Activated naive CD4-positive, alpha-beta T cell treated with anti-CD3 and anti-CD28 coated beads, Interleukin-2, amount 50 U/mL, for 24 hours (primary cell): ENCODE measurements at regions not wholly inside any gene's neighbourhood (a gene's known extent, or its start where the extent isn't known, plus 50 kb on each side); places are given as distances from the start of the nearest gene placed in this dataset.

Experiments
- H3K27ac Mint-ChIP-seq: one replicate; pipeline ENCODE4 v1.8.0; 2021; ENCODE audit warnings: mild to moderate bottlenecking, mixed read lengths
- H3K27me3 Mint-ChIP-seq: one replicate; pipeline ENCODE4 v1.8.0; 2021; ENCODE audit warnings: mixed read lengths
- H3K36me3 Mint-ChIP-seq: one replicate; pipeline ENCODE4 v1.8.0; 2021; ENCODE audit warnings: mixed read lengths
- H3K4me1 Mint-ChIP-seq: one replicate; pipeline ENCODE4 v1.8.0; 2021; ENCODE audit warnings: mixed read lengths
- H3K4me3 Mint-ChIP-seq: one replicate; pipeline ENCODE4 v1.8.0; 2021; ENCODE audit warnings: mild to moderate bottlenecking, mixed read lengths
- H3K9me3 Mint-ChIP-seq: one replicate; pipeline ENCODE4 v1.8.0; 2021; ENCODE audit warnings: mixed read lengths

DNA sequence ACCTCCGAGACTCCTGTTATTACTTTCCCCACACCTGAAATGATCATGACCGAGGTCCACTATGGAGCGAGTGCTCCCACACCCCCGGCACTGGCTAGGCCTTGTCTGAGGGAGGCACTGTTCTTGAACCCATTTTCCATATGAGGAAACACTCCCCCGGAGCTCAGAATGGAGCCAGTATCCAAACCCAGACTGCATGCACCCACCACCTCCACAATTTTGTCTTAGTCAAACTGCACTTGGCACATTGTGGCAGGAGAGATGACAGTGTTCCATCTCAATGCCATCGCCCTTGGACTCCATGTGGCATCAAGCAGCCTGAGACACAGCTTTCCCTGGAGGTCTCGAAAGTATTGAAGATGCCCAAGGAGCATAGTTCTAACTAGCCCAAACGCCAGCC is 154.1 kb downstream of the NUP210 start:
- Mint-ChIP-seq H3K4me1 (peaks cover 9% of the 10 kb centered on the region), H3K9me3 (no peaks in the 10 kb centered on the region), H3K4me3 (no peak overlapping the region), H3K36me3 (no peaks in the 10 kb centered on the region), H3K27me3 (peaks cover 3% of the 10 kb centered on the region), H3K27ac (peak overlapping the region; percentile 17)

DNA sequence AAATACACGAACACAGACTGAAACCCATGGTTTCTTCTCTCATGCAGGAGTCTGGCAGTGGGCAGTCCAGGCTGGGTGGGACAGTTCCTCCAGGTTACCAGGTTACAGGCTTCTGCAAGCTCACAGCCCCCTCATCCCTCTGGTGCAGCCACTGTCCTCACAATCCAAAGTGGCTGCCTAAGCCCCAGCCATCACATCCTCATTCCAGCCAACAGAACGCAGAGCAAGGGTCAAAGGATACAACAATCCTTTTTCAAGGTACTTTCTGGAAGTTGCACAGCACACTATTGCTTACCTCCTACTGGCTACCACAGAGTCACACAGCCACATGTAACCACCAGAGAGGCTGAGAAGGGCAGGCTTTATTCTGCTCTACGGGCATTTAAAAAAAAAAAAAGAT is 154.6 kb downstream of the NUP210 start:
- Mint-ChIP-seq H3K4me3 (no peak overlapping the region), H3K4me1 (peaks cover 9% of the 10 kb centered on the region), H3K9me3 (no peaks in the 10 kb centered on the region), H3K27ac (no peak overlapping the region), H3K36me3 (no peaks in the 10 kb centered on the region), H3K27me3 (peaks cover 3% of the 10 kb centered on the region)

DNA sequence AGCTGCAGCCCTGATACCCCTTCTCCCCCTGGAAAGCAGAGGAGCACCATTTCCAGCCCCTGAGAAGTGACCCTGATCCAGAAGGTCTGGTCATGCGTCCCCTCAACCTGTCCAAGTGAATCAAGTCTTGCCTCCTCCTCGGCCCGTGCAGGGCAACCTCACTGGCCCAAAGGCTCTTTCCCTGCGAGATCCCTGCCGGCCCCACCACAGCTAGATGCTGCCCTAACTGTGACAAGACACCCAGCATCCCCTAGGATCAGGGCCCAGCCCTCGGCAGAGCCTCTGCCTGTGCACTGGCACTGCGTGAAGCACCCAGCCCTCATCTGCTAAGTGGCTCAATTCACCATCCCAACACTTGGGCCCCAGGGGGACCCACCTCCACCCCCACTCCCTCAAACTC is 155.1 kb downstream of the NUP210 start:
- H3K9me3 Mint-ChIP-seq: no peaks in the 10 kb centered on the region
- no peak overlapping the region for H3K4me3 Mint-ChIP-seq
- no peak overlapping the region for H3K27ac Mint-ChIP-seq
- peaks cover 3% of the 10 kb centered on the region for H3K27me3 Mint-ChIP-seq
- no peaks in the 10 kb centered on the region for H3K36me3 Mint-ChIP-seq
- peaks cover 9% of the 10 kb centered on the region for H3K4me1 Mint-ChIP-seq

DNA sequence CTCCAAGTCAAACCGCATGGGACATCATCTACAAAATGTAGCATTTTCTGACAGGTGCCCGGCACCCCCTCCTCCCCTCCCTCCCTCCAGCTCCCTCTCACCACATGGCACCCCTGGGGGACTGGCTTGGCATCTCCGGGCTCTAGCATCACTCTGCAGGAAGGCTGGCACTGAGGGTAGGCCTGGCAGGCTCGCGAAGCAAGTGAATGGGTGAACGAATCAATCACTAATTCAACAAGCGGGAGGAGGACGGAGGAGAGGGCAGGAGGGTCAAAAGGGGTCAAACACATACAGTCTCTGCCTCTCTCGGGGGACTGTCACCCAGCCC is 155.7 kb downstream of the NUP210 start:
- Mint-ChIP-seq H3K4me3 (no peak overlapping the region), H3K27ac (no peak overlapping the region), H3K36me3 (no peaks in the 10 kb centered on the region), H3K9me3 (no peaks in the 10 kb centered on the region), H3K27me3 (peaks cover 3% of the 10 kb centered on the region), H3K4me1 (peaks cover 9% of the 10 kb centered on the region)

DNA sequence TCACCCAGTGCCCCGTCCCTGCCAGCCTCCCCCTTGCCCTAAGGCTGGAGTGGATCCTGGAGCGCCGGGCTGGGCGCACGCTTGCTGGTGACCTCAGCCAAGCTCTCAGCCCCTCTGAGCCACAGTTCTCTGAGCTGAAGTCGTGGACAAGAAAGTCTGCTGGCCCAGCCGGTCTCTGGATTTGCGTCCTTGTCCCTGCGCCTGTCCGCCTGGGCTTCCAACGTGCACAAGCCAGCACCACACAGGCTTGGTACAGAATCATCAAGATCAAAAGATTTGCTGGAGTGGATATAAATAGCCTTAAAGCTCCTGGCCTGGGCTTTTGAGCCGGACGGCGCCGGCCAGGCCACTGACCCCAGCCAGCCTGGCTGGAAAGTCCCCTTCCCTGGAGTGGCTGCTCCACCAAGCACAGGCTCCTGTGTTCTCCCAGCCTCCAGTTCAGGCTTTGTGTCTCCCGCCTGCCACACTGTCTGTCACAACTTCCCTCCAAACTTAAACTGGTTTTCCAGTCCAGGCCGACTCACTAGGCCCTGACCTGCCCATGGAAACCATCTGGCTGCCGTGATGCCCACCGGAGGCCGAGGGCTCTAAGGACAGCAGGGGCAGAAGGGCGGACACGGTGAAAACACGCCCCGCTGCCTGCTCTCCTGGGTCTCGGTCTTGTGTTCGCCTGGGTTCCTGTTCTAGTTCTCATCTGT is 156.2 kb downstream of the NUP210 start:
- no peak overlapping the region for H3K27ac Mint-ChIP-seq
- H3K36me3 Mint-ChIP-seq: no peaks in the 10 kb centered on the region
- H3K4me1 Mint-ChIP-seq: peaks cover 9% of the 10 kb centered on the region
- peaks cover 3% of the 10 kb centered on the region for H3K27me3 Mint-ChIP-seq
- no peak overlapping the region for H3K4me3 Mint-ChIP-seq
- H3K9me3 Mint-ChIP-seq: no peaks in the 10 kb centered on the region

DNA sequence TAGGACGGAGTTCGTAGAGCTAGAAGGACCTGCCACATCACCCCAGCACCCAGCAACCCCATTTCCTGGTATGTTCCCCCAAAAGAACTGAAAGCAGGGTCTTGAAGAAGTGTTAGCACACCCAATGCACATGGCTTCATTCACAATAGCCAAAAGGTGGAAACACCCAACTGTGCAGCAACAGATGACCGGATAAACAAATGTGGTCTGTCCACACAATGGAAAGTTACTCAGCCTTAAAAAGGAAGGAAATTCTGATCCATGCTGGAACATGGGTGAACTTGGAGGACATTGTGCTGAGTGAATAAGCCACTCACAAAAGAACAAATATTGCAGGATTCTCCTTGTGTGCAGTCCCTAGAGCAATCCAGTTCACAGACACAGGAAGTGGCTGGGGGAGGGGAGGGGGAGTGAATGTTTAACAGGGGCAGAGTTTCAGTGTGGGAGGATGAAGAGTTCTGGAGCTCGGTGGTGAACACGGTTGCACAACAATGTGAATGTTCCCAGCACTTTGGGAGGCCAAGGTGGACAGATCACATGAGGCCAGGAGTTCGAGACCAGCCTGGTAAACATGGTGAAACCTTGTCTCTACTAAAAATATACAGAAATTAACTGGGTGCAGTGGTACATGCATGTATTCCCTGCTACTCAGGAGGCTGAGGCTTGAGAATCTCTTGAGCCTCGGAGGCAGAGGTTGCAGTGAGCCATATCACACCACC is 157.5 kb downstream of the NUP210 start:
- no peak overlapping the region for H3K27ac Mint-ChIP-seq
- H3K9me3 Mint-ChIP-seq: no peaks in the 10 kb centered on the region
- H3K27me3 Mint-ChIP-seq: peaks cover 3% of the 10 kb centered on the region
- no peak overlapping the region for H3K4me3 Mint-ChIP-seq
- H3K4me1 Mint-ChIP-seq: peaks cover 9% of the 10 kb centered on the region
- H3K36me3 Mint-ChIP-seq: no peaks in the 10 kb centered on the region

DNA sequence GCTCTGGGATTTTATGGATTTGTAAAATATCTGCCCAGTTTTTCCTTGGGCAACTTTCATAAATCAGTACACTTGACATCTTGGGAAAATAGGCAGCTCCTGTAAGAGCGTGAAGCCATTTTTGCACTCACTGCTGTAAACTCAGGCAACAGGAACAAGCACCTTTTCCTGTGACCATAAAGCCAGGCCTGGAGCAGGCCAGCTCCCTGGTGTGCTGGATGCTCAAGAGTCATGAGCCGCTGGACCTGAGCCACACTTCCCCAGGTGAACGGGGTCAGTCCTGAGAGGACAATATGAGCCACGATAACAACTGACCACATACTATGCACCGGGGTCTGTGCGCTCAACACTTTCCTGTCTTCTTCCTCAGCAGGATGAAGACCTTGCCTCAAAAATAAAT is 158.2 kb downstream of the NUP210 start:
- no peak overlapping the region for H3K27ac Mint-ChIP-seq

DNA sequence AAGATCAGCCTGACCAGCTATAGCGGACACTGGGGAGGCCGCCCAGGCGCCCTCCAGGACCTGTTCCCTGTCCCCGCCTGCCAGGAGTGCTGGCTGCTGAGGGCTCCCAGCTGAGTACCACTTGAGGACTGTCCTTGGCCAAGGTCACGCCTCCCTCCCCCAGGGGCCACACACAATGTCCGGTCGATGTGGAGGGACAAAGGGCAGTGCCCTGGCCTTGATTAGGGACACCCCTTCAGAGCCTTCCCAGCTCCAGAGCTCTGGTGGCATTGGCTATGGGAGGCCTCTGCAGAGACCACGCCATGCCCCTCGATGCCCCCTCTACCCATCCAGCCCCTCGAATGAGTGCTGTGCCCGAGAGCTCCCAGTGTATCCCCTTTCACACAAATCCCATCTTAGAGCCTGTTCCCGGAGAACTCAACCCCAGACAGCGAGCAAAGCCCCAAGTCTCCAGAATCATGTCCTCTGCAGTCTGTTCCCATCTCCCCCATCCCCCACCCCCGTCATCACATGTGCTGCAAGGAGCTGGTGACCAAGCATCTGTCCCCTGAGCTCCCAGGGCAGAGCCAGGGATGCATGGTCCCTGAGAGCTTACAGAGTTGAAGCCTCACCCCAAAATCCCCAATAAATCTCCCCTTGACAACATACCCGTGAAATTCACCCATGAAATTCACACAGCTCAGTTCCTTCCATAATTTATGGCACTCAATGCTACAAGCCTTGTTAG is 158.9 kb downstream of the NUP210 start:
- H3K4me1 Mint-ChIP-seq: peaks cover 9% of the 10 kb centered on the region
- no peak overlapping the region for H3K27ac Mint-ChIP-seq
- H3K36me3 Mint-ChIP-seq: no peaks in the 10 kb centered on the region
- no peaks in the 10 kb centered on the region for H3K9me3 Mint-ChIP-seq
- peaks cover 3% of the 10 kb centered on the region for H3K27me3 Mint-ChIP-seq
- H3K4me3 Mint-ChIP-seq: no peak overlapping the region

More for the DNA sequence above, 158.2 kb downstream of the NUP210 start:
- Mint-ChIP-seq H3K4me1 (peaks cover 9% of the 10 kb centered on the region), H3K9me3 (no peaks in the 10 kb centered on the region), H3K4me3 (no peak overlapping the region), H3K27me3 (peaks cover 3% of the 10 kb centered on the region), H3K36me3 (no peaks in the 10 kb centered on the region)

DNA sequence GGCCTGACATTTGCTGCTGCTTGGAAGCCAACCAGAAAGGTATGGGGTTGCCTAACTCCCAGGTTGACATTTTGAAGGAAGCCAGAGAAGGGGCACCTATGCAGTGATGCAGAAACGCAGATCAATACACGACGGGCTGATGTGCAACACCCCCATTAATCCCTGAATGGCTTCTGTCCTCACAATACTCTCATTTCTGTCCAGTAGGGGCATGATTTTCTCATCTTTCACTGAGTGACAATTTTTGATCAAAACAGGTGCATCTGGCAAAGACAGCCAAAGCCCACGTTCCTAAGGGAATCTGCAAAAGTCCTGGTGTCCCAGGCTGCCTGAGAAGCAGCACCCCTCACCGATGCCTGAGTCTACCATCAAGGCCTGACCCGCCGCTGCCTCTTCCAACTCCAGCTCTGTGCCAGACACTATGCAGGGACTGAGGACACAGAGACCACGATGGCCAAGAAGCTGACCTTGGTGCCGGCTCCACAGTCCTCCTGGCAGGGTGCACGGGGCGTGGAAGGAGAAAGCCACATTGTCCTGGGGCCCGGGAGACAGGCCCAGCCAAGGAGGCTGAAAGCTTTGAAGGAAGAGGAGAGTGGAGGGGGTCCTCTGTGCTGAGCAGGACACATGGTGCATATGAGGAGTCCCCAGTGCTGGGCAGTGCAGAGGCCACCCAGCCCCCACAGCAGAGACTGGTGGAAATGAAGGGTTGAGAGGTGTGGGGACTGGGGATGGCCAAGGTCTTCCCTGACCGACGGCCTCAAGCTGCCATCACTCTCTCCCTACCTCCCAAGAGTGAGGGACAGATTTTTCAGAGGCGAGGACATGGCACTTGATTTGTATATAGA is 159.6 kb downstream of the NUP210 start:
- no peaks in the 10 kb centered on the region for H3K36me3 Mint-ChIP-seq
- no peak overlapping the region for H3K27ac Mint-ChIP-seq
- peaks cover 9% of the 10 kb centered on the region for H3K4me1 Mint-ChIP-seq
- H3K4me3 Mint-ChIP-seq: no peak overlapping the region
- H3K27me3 Mint-ChIP-seq: no peaks in the 10 kb centered on the region
- H3K9me3 Mint-ChIP-seq: no peaks in the 10 kb centered on the region

DNA sequence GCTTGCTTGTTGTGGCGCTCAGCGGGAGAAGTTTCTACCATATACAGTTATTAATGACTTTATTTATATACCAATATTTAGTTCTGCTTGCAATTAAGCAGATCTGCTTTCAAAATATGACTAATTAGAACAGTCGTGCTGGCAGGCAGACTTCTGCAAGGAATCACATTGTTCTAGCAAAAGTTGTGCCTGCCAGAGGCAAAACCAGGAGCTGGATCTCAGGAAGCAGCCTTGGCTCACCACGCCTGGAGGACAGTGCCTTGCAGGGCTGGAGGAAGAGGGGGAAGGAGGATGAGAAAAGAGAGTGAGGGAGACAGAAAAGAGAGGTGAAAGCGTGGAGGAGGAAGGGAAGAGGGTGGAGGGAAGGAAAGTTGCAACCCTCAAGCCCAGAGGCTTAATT is 160.3 kb downstream of the NUP210 start:
- Mint-ChIP-seq H3K36me3 (no peaks in the 10 kb centered on the region), H3K27ac (no peak overlapping the region), H3K4me3 (no peak overlapping the region), H3K4me1 (peaks cover 9% of the 10 kb centered on the region), H3K9me3 (no peaks in the 10 kb centered on the region), H3K27me3 (no peaks in the 10 kb centered on the region)

DNA sequence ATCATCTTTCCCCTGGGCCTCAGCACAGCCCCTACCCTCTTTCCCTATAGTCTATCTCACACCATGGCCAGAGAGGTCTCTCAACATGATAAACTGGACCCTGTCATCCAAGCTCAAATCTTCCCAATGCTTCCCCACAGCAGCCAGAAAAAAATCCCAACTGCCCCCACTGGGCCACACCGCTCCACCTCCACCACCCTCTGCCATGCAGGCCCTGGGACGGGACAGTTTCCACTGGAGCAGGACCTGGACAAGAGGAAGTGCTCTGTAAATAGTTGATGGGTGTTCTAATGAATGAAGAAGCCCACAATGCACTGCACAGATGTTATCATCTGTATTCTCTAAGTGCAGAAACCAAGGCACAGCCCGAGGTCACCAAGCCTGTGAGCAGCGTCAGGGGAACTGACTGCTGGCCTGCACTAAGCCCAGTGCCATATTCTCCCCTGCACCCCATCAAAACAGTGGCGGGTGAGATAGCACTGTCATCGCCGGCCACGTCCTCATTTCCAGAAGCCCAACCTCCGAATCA is 161.1 kb downstream of the NUP210 start:
- no peak overlapping the region for H3K27ac Mint-ChIP-seq
- no peaks in the 10 kb centered on the region for H3K9me3 Mint-ChIP-seq
- H3K36me3 Mint-ChIP-seq: no peaks in the 10 kb centered on the region
- H3K27me3 Mint-ChIP-seq: no peaks in the 10 kb centered on the region
- peaks cover 9% of the 10 kb centered on the region for H3K4me1 Mint-ChIP-seq
- H3K4me3 Mint-ChIP-seq: no peak overlapping the region

DNA sequence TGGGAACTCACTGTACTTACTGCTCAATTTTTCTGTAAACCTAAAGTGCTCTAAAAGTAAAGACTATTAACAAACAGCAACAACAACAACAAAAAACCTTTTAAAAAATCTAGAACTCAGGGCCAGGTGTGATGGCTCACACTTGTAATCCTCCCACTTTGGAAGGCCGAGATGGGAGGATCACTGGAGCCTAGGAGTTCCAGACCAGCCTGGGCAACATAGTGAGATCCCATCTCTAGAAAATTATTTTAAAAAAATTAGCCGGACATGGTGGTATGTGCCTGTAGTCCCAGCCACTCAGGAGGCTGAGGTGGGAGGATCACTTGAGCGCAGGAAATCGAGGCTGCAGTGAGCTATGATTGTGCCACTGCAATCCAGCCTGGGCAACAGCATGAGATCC is 161.8 kb downstream of the NUP210 start:
- no peak overlapping the region for H3K4me3 Mint-ChIP-seq
- no peaks in the 10 kb centered on the region for H3K9me3 Mint-ChIP-seq
- H3K4me1 Mint-ChIP-seq: peaks cover 9% of the 10 kb centered on the region
- no peaks in the 10 kb centered on the region for H3K27me3 Mint-ChIP-seq
- no peaks in the 10 kb centered on the region for H3K36me3 Mint-ChIP-seq
- H3K27ac Mint-ChIP-seq: no peak overlapping the region

DNA sequence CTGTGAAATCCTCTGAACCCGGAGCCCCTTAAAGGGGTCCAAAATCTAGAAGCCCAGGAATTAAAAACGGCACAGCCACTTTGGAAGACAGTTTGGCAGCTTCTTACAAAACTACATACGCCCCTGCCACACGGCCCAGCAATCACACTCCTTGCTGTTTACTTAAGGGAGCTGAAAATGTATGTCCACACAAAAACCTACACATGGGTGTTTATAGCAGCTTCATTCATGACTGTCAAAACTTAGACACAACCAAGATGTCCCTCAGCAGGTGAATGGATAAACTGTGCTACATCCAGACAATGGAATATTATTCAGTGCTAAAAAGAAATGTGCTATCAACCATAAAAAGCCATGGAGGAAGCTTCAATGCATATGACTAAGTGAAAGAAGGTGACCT is 162.5 kb downstream of the NUP210 start:
- H3K4me1 Mint-ChIP-seq: peaks cover 4% of the 10 kb centered on the region
- H3K4me3 Mint-ChIP-seq: no peak overlapping the region
- no peaks in the 10 kb centered on the region for H3K36me3 Mint-ChIP-seq
- no peaks in the 10 kb centered on the region for H3K27me3 Mint-ChIP-seq
- no peak overlapping the region for H3K27ac Mint-ChIP-seq
- H3K9me3 Mint-ChIP-seq: no peaks in the 10 kb centered on the region

DNA sequence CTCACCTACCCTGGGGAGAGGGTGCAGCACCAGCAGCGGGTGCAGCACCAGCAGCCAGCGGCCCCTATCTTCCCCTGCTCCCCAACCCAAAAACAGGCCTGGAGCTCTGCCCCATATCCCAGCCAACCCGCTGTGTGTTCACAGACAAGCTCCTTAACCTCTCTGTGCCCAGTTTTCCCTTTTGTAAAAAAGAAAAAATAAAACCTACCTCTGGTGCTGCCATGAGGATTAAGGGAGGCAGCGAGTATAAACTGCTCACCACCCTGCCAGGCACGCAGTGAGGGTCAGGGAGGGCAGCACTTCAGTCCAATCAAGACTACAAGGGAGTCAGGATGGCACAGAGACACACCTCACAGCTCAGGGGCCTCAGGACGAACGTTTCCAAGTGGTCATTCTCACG is 163.3 kb downstream of the NUP210 start:
- Mint-ChIP-seq H3K27me3 (no peaks in the 10 kb centered on the region), H3K9me3 (no peaks in the 10 kb centered on the region), H3K4me3 (no peak overlapping the region), H3K27ac (no peak overlapping the region), H3K4me1 (no peaks in the 10 kb centered on the region), H3K36me3 (no peaks in the 10 kb centered on the region)
